ENCODE measurements at regions not wholly inside any gene's neighbourhood (a gene's known extent, or its start where the extent isn't known, plus 50 kb on each side); places are given as distances from the start of the nearest gene placed in this dataset.
"Not testable (repeated sequence)": the region's sequence is repeated elsewhere in the genome, so short reads cannot be mapped to it uniquely, and the experiment has no call there.

- no peak for DNase-seq (ENCODE audit: low read depth)
Measured at GRCh38 chr6:87763901-87764300, 61.9 kb upstream of the AKIRIN2 start.

GRCh38 chr6:87763276-87763675 lies 61.2 kb upstream of the AKIRIN2 start:
- no peak for DNase-seq (ENCODE audit: low read depth)

GRCh38 chr6:87762116-87762515 lies 60.1 kb upstream of the AKIRIN2 start:
- DNase-seq (ENCODE audit: low read depth): no peak

DNA sequence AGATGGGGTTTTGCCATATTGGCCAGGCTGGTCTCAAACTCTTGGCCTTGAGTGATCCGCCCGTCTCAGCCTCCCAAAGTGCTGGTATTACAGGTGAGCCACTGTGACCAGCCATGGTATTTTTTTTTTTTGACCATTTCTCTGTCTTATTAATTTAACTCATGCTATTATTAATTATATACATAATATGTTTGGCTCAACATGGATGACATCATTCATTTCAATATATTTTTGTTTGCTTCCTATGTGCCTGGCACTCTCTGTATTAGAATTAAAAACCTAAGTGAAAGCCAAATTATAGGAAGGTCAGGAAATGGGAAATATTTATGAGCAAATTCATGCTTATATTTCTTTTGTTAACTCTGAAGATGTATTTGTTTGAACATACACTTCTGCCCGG lies 55.8 kb upstream of the AKIRIN2 start:
- no peak for DNase-seq (ENCODE audit: low read depth)

DNA sequence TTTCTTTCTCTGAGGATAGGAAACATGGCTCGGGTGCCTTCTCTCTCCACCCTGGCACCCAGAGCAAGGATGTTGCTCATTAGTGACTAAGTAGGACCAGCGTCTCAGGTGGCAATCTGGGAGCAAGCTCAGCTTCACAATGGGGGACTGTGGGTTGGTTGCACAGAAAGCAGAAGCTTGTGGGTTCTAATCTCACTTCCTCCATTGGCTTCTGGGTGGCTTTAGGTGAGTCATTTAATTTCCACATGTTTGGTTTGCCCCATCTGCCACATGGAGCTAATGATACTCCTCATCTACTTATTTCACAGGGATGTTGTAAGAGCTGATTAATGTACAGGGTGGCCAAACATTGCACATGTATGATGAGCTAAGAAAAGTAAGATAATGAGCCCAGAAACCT lies 54.8 kb upstream of the AKIRIN2 start:
- no peak for DNase-seq (ENCODE audit: low read depth)

DNA sequence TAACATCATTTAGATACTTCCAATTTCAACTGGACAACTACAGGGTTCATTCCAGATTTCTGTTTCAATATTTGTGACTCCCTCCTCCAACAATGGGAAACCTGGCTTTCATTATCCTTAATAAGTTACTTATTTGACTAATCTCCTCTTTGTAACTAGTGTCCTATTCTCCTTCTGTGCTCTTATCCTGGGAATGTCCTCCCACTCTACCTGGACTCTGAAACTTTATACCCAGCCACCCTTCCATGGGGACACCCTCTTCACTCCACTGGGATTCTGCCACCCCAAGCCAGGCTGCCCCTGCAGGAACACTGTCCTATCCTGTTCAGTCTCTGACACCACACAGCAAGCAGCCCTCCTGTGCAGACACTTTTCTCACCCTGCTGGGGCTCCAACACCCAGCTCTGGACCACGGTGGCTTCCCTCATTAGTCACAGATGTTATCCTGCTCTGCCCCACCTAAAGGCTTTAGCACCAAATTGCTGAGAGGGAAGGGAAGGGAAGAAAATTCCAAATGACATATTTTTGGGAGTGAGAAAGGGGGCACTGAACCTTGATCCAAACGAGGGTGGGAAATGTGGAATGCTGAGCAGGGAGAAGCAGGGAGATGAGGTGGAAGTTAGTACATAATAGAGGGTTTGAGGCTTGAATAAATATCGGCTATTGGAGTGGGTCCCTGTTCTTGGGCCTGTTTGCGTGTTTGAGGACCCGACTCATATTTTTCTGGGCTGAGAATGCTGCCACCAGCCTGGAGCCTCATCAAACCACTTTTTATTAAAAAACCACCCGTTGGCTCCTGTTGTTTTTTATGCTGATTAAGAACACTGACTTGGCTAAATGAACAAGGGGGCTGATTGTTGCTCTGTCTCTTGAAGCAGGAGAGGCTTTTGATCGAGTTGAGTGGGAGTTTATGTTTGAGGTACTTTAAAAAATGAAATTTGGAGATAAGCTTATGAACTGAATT lies 54.0 kb upstream of the AKIRIN2 start:
- DNase-seq (ENCODE audit: low read depth): no peak

DNA sequence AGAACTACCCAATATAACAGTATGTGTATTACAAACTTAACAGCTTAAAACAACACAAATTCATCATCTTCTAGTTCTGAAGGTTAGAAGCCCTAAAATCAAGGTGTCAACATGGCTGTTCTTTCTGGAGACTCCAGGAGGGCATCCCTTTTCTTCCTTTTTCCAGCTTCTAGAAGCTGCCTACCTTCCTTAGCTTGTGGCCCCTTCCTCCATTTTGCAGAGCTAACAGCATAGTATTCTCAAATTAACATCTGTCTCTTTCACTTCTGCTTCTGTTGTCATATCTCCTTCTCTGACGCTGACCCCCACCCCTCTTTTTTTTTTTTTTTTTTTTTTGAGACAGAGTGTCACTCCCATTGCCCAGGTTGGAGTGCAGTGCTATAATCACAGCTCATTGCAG lies 52.8 kb upstream of the AKIRIN2 start:
- DNase-seq (ENCODE audit: low read depth): no peak

GRCh38 chr6:87753131-87753685 lies 51.2 kb upstream of the AKIRIN2 start:
- DNase-seq (ENCODE audit: low read depth): no peak

DNA sequence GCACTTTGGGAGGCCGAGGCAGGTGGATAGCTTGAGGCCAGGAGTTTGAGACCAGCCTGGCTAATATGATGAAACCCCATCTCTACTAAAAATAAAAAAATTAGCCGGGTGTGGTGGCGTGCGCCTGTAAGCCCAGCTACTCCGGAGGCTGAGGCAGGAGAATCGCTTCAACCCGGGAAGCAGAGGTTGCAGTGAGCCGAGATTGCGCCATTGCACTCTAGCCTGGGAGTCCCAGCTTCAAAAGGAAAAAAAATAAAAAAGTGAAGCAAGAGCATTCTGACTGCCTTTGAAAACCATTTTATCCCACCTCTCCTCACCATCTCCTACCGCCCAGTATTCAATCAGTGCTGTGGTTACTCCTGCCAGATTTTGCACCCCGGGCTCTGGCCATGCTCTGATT lies 50.5 kb upstream of the AKIRIN2 start:
- DNase-seq (ENCODE audit: low read depth): not testable (repeated sequence)
